ENCODE measurements at regions not wholly inside any gene's neighbourhood (a gene's known extent, or its start where the extent isn't known, plus 50 kb on each side); places are given as distances from the start of the nearest gene placed in this dataset.

DNA sequence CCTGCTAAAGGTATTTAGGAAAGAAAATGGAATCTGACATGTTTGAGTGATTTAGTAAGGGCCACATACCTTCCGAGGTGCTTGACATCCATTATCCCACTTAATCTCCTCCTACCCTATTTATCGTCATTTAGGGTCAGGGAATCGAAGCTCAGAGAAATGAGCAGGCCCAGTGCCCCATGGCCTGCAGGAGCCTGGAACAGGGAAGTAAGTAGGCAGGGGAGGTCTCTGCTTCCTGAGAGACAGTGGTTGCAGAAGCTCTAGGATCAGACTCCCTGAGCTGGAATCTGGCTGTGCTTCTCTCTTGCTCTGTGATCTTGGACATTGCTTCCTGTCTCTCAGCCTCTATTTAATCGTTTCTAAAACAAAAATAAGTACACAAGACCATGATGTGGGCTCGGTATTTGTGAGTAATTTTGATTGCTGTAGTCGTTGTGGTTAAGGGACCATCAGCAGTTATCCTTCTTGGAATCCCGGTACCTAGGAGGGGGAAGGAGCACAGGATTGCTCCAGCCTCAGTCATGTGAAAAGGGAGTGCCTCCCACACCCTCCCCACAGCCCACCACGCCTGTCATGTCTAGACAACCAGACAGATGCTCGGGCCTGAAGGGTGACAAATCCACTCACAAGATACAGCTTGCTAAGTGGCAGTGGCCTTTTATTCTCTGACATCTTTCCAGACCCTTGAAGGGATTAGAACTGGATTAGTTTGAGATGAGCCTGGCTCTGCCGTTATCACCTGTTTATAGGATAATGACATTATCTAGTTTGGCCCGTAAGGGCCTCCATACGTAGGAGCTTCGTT, 169.2 kb upstream of the TSHZ3 start:
- TF ChIP-seq POLR2AphosphoS5 (IDR thresholded peaks at IDR 0.05; ENCODE audit: low read depth, low read length) (no peak), POLR2A (IDR thresholded peaks at IDR 0.05; ENCODE audit: low read depth, low read length) (no peak)

All from GM12892 (cell line).